ENCODE measurements at regions not wholly inside any gene's neighbourhood (a gene's known extent, or its start where the extent isn't known, plus 50 kb on each side); places are given as distances from the start of the nearest gene placed in this dataset.

- TF ChIP-seq EZH2 (IDR thresholded peaks at IDR 0.05) (no peak), FOXP2 (optimal IDR thresholded peaks at IDR 0.05; ENCODE audit: control extremely low read depth, extremely low read length, insufficient read depth) (no peak), POLR2AphosphoS5 (IDR thresholded peaks at IDR 0.05; ENCODE audit: borderline replicate concordance, low read depth, low read length) (no peak)
- Histone ChIP-seq H3K9ac (ENCODE audit: insufficient read length) (no peak overlapping the region), H3K27ac (no peak overlapping the region), H3K4me3 (no peak overlapping the region), H3K36me3 (ENCODE audit: insufficient read depth, low read length) (no peaks in the 10 kb centered on the region), H3K9me3 (ENCODE audit: low read depth, low read length) (no peaks in the 10 kb centered on the region)
- DNase-seq (ENCODE audit: low read depth, low spot score): no peak
Measured at GRCh38 chr1:82921759-82922158, 1077.2 kb downstream of the TTLL7 start.

- DNase-seq (ENCODE audit: low read depth, low spot score): no peak
- H3K4me3 ChIP-seq: no peak overlapping the region
Measured at GRCh38 chr1:82920418-82921248, 1078.3 kb downstream of the TTLL7 start.

GRCh38 chr1:82919837-82920236, 1079.1 kb downstream of the TTLL7 start:
- Histone ChIP-seq H3K9me3 (ENCODE audit: low read depth, low read length) (no peaks in the 10 kb centered on the region), H3K4me3 (no peak overlapping the region), H3K27ac (no peak overlapping the region), H3K9ac (ENCODE audit: insufficient read length) (no peak overlapping the region), H3K36me3 (ENCODE audit: insufficient read depth, low read length) (no peaks in the 10 kb centered on the region)
- no peak for DNase-seq (ENCODE audit: low read depth, low spot score)
- TF ChIP-seq POLR2AphosphoS5 (IDR thresholded peaks at IDR 0.05; ENCODE audit: borderline replicate concordance, low read depth, low read length) (no peak), EZH2 (IDR thresholded peaks at IDR 0.05) (no peak), FOXP2 (optimal IDR thresholded peaks at IDR 0.05; ENCODE audit: control extremely low read depth, extremely low read length, insufficient read depth) (no peak)

More at GRCh38 chr1:82920418-82921248, 1078.3 kb downstream of the TTLL7 start:
- TF ChIP-seq EZH2 (IDR thresholded peaks at IDR 0.05): no peak
- no peak for TF ChIP-seq POLR2AphosphoS5 (IDR thresholded peaks at IDR 0.05; ENCODE audit: borderline replicate concordance, low read depth, low read length)
- no peak for TF ChIP-seq FOXP2 (optimal IDR thresholded peaks at IDR 0.05; ENCODE audit: control extremely low read depth, extremely low read length, insufficient read depth)
- Histone ChIP-seq H3K9me3 (ENCODE audit: low read depth, low read length) (no peaks in the 10 kb centered on the region), H3K36me3 (ENCODE audit: insufficient read depth, low read length) (no peaks in the 10 kb centered on the region), H3K27ac (no peak overlapping the region), H3K9ac (ENCODE audit: insufficient read length) (no peak overlapping the region)

DNA sequence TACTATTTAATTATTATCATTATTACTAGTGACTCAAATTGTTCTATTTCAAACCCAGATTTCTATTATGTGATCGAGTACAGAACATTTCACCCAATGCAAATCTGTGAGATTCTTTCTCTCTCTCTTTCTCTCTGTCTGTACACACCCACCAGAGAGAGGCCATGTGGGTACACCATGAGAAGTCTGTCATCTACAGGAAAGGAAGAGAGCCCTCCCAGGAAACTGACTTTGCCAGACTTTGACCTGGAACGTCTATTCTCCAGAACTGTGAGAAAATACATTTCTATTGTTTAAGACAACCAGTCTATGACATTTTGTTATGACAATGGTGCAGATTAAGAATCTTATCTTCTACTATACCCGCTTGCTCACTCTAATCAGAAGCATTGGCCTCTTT, 1091.6 kb downstream of the TTLL7 start:
- no peaks in the 10 kb centered on the region for H3K9me3 ChIP-seq (ENCODE audit: low read depth, low read length)
- no peak overlapping the region for H3K9ac ChIP-seq (ENCODE audit: insufficient read length)
- no peak overlapping the region for H3K27ac ChIP-seq
- TF ChIP-seq POLR2AphosphoS5 (IDR thresholded peaks at IDR 0.05; ENCODE audit: borderline replicate concordance, low read depth, low read length) (no peak), FOXP2 (optimal IDR thresholded peaks at IDR 0.05; ENCODE audit: control extremely low read depth, extremely low read length, insufficient read depth) (no peak), EZH2 (IDR thresholded peaks at IDR 0.05) (no peak)
- H3K36me3 ChIP-seq (ENCODE audit: insufficient read depth, low read length): no peaks in the 10 kb centered on the region
- no peak for DNase-seq (ENCODE audit: low read depth, low spot score)
- H3K4me3 ChIP-seq: no peak overlapping the region

GRCh38 chr1:82903626-82904025, 1095.3 kb downstream of the TTLL7 start:
- H3K36me3 ChIP-seq (ENCODE audit: insufficient read depth, low read length): no peaks in the 10 kb centered on the region

GRCh38 chr1:82901561-82901960, 1097.4 kb downstream of the TTLL7 start:
- no peak for DNase-seq (ENCODE audit: low read depth, low spot score)
- no peak overlapping the region for H3K27ac ChIP-seq
- H3K36me3 ChIP-seq (ENCODE audit: insufficient read depth, low read length): no peaks in the 10 kb centered on the region
- H3K9ac ChIP-seq (ENCODE audit: insufficient read length): no peak overlapping the region
- no peaks in the 10 kb centered on the region for H3K9me3 ChIP-seq (ENCODE audit: low read depth, low read length)
- no peak overlapping the region for H3K4me3 ChIP-seq
- TF ChIP-seq POLR2AphosphoS5 (IDR thresholded peaks at IDR 0.05; ENCODE audit: borderline replicate concordance, low read depth, low read length) (no peak), FOXP2 (optimal IDR thresholded peaks at IDR 0.05; ENCODE audit: control extremely low read depth, extremely low read length, insufficient read depth) (no peak), EZH2 (IDR thresholded peaks at IDR 0.05) (no peak)

More at GRCh38 chr1:82903626-82904025, 1095.3 kb downstream of the TTLL7 start:
- DNase-seq (ENCODE audit: low read depth, low spot score): no peak
- no peaks in the 10 kb centered on the region for H3K9me3 ChIP-seq (ENCODE audit: low read depth, low read length)
- no peak overlapping the region for H3K4me3 ChIP-seq
- H3K9ac ChIP-seq (ENCODE audit: insufficient read length): no peak overlapping the region
- TF ChIP-seq POLR2AphosphoS5 (IDR thresholded peaks at IDR 0.05; ENCODE audit: borderline replicate concordance, low read depth, low read length) (no peak), FOXP2 (optimal IDR thresholded peaks at IDR 0.05; ENCODE audit: control extremely low read depth, extremely low read length, insufficient read depth) (no peak), EZH2 (IDR thresholded peaks at IDR 0.05) (no peak)
- H3K27ac ChIP-seq: no peak overlapping the region

DNA sequence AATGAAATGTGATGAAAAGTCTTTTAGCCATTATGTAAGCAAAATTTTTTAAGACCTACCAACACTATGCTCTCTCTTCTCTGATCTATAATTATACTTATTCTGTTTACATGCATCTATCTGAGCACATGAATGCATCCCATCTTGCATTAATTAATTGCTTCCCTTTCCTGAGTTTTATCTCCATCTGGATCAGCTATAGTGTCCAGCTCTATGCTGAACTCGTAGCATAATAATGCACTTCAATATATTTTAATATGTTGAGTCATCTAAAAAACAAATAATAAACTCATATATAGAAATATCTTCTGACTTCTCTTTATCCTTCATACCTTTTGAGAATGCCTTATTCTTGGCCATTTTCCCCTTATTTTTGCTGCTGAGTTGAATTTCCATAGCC, 1097.8 kb downstream of the TTLL7 start:
- H3K9ac ChIP-seq (ENCODE audit: insufficient read length): no peak overlapping the region
- H3K4me3 ChIP-seq: no peak overlapping the region
- no peaks in the 10 kb centered on the region for H3K36me3 ChIP-seq (ENCODE audit: insufficient read depth, low read length)
- TF ChIP-seq POLR2AphosphoS5 (IDR thresholded peaks at IDR 0.05; ENCODE audit: borderline replicate concordance, low read depth, low read length) (no peak), FOXP2 (optimal IDR thresholded peaks at IDR 0.05; ENCODE audit: control extremely low read depth, extremely low read length, insufficient read depth) (no peak), EZH2 (IDR thresholded peaks at IDR 0.05) (no peak)
- no peak overlapping the region for H3K27ac ChIP-seq
- DNase-seq (ENCODE audit: low read depth, low spot score): no peak
- H3K9me3 ChIP-seq (ENCODE audit: low read depth, low read length): no peaks in the 10 kb centered on the region

DNA sequence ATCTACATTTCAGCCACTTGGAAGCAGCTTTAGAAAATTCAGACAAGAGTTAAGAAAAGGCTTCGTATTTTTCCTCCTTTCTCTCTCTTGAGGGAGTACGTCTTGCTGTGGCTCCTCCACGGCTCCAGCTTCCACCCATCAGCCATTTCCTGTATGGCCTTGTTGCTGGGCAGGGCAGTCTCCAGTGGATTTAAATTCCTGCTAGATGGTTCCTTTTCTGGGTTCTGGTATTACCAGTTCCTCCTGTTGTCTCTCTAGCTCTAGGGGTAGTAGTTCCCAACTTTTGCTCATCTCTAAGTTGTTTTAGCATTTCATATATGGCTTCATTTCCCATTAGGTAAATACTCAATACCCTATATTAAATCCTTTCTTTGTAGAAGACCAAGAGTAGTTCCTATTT, 1098.3 kb downstream of the ADGRL2 start:
- no peak overlapping the region for H3K27ac ChIP-seq
- no peak overlapping the region for H3K9ac ChIP-seq (ENCODE audit: insufficient read length)
- H3K4me3 ChIP-seq: no peak overlapping the region
- no peaks in the 10 kb centered on the region for H3K9me3 ChIP-seq (ENCODE audit: low read depth, low read length)
- DNase-seq (ENCODE audit: low read depth, low spot score): no peak
- TF ChIP-seq EZH2 (IDR thresholded peaks at IDR 0.05): no peak
- no peak for TF ChIP-seq POLR2AphosphoS5 (IDR thresholded peaks at IDR 0.05; ENCODE audit: borderline replicate concordance, low read depth, low read length)
- TF ChIP-seq FOXP2 (optimal IDR thresholded peaks at IDR 0.05; ENCODE audit: control extremely low read depth, extremely low read length, insufficient read depth): no peak
- no peaks in the 10 kb centered on the region for H3K36me3 ChIP-seq (ENCODE audit: insufficient read depth, low read length)

All from SK-N-MC (cell line).